ENCODE measurements at regions not wholly inside any gene's neighbourhood (a gene's known extent, or its start where the extent isn't known, plus 50 kb on each side); places are given as distances from the start of the nearest gene placed in this dataset.
"Not testable (repeated sequence)": the region's sequence is repeated elsewhere in the genome, so short reads cannot be mapped to it uniquely, and the experiment has no call there.

- no peak for DNase-seq (ENCODE audit: low read depth)
Measured at GRCh38 chr11:112310848-112311247, 50.2 kb upstream of the PLET1 start.

- no peak for DNase-seq (ENCODE audit: low read depth)
Measured at GRCh38 chr11:112315057-112315720, 54.5 kb upstream of the PLET1 start.

GRCh38 chr11:112315861-112316739 lies 55.4 kb upstream of the PLET1 start:
- no peak for DNase-seq (ENCODE audit: low read depth)

GRCh38 chr11:112316971-112317370 lies 56.3 kb upstream of the PLET1 start:
- no peak for DNase-seq (ENCODE audit: low read depth)

GRCh38 chr11:112318184-112318591 lies 57.5 kb upstream of the PLET1 start:
- DNase-seq (ENCODE audit: low read depth): no peak

- no peak for DNase-seq (ENCODE audit: low read depth)
Measured at GRCh38 chr11:112318661-112319060, 58.0 kb upstream of the PLET1 start.

- no peak for DNase-seq (ENCODE audit: low read depth)
Measured at GRCh38 chr11:112320668-112321067, 60.0 kb upstream of the PLET1 start.

- no peak for DNase-seq (ENCODE audit: low read depth)
Measured at GRCh38 chr11:112321501-112322172, 61.0 kb upstream of the PLET1 start.

GRCh38 chr11:112322173-112322790 lies 61.6 kb upstream of the PLET1 start:
- DNase-seq (ENCODE audit: low read depth): no peak

- no peak for DNase-seq (ENCODE audit: low read depth)
Measured at GRCh38 chr11:112334381-112334780, 73.7 kb upstream of the PLET1 start.

- DNase-seq (ENCODE audit: low read depth): no peak
Measured at GRCh38 chr11:112336356-112336886, 75.8 kb upstream of the PLET1 start.

GRCh38 chr11:112339566-112339965 lies 78.9 kb upstream of the PLET1 start:
- DNase-seq (ENCODE audit: low read depth): no peak

- no peak for DNase-seq (ENCODE audit: low read depth)
Measured at GRCh38 chr11:112343368-112344039, 82.8 kb upstream of the PLET1 start.

- DNase-seq (ENCODE audit: low read depth): no peak
Measured at GRCh38 chr11:112344040-112344413, 83.4 kb upstream of the PLET1 start.

- DNase-seq (ENCODE audit: low read depth): no peak
Measured at GRCh38 chr11:112345166-112345565, 84.5 kb upstream of the PLET1 start.

- DNase-seq (ENCODE audit: low read depth): no peak
Measured at GRCh38 chr11:112345706-112346105, 85.0 kb upstream of the PLET1 start.

- DNase-seq (ENCODE audit: low read depth): no peak
Measured at GRCh38 chr11:112346586-112346985, 85.9 kb upstream of the PLET1 start.

- no peak for DNase-seq (ENCODE audit: low read depth)
Measured at GRCh38 chr11:112348480-112349029, 87.9 kb upstream of the PLET1 start.

GRCh38 chr11:112351423-112351822 lies 90.8 kb upstream of the PLET1 start:
- DNase-seq (ENCODE audit: low read depth): not testable (repeated sequence)

- no peak for DNase-seq (ENCODE audit: low read depth)
Measured at GRCh38 chr11:112352907-112353306, 92.2 kb upstream of the PLET1 start.

- no peak for DNase-seq (ENCODE audit: low read depth)
Measured at GRCh38 chr11:112354364-112354763, 93.7 kb upstream of the PLET1 start.

All from activated T-cell treated with anti-CD3 and anti-CD28 coated beads for 24 hours (primary cell).